GM23338 (cell line): ENCODE measurements at regions not wholly inside any gene's neighbourhood (a gene's known extent, or its start where the extent isn't known, plus 50 kb on each side); places are given as distances from the start of the nearest gene placed in this dataset.

Source experiments
- EZH2 ChIP-seq: fragments of 200-600 bp; sonication (generic); IDR thresholded peaks from one replicate; pipeline ENCODE4 v1.8.0; 2017; ENCODE audit warnings: antibody characterized with exemption, mild to moderate bottlenecking, low read depth; ENCODE audit not compliant: unreplicated experiment
- TF ChIP-seq, protein P1 (sequence below), 2 experiments: fragments of 200-600 bp in 1 of 2; sonication (generic) in 1 of 2; conservative IDR thresholded peaks; 2 replicates each; pipeline versions ENCODE4 v1.5.1 to v1.6.1; 2016 to 2017; ENCODE audit warnings: antibody characterized with exemption in 2 of 2, low read depth in 2 of 2, mild to moderate bottlenecking in 2 of 2, moderate library complexity in 1 of 2
- TF ChIP-seq, protein P2 (sequence below): IDR thresholded peaks from one replicate; pipeline ENCODE4 v1.6.1; 2018; ENCODE audit warnings: antibody characterized with exemption; ENCODE audit not compliant: unreplicated experiment

DNA sequence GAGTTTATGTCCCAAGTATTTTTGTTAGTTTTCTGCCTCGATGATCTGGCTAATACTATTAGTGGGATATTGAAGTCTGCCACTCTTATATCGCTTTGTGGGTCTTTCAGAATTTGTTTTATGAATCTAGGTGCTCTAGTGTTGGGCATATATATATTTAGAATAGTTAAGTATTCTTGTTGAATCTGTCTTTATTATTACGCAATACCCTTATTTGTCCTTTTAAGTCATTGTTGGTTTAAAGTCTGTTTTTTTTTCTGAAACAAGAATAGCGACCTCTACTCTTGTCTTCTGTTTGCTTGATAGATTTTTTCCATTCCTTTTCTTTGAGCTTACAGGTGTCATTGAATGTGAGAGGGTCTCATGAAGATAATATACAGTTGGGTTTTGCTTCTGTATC is 239.0 kb downstream of the ASCL1 start:
- TF ChIP-seq, protein P1, sequence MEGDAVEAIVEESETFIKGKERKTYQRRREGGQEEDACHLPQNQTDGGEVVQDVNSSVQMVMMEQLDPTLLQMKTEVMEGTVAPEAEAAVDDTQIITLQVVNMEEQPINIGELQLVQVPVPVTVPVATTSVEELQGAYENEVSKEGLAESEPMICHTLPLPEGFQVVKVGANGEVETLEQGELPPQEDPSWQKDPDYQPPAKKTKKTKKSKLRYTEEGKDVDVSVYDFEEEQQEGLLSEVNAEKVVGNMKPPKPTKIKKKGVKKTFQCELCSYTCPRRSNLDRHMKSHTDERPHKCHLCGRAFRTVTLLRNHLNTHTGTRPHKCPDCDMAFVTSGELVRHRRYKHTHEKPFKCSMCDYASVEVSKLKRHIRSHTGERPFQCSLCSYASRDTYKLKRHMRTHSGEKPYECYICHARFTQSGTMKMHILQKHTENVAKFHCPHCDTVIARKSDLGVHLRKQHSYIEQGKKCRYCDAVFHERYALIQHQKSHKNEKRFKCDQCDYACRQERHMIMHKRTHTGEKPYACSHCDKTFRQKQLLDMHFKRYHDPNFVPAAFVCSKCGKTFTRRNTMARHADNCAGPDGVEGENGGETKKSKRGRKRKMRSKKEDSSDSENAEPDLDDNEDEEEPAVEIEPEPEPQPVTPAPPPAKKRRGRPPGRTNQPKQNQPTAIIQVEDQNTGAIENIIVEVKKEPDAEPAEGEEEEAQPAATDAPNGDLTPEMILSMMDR (conservative IDR thresholded peaks at IDR 0.05; ENCODE audit: low read depth in 2 of 2), result no peak
- TF ChIP-seq EZH2, result no peak
- TF ChIP-seq, protein P2, sequence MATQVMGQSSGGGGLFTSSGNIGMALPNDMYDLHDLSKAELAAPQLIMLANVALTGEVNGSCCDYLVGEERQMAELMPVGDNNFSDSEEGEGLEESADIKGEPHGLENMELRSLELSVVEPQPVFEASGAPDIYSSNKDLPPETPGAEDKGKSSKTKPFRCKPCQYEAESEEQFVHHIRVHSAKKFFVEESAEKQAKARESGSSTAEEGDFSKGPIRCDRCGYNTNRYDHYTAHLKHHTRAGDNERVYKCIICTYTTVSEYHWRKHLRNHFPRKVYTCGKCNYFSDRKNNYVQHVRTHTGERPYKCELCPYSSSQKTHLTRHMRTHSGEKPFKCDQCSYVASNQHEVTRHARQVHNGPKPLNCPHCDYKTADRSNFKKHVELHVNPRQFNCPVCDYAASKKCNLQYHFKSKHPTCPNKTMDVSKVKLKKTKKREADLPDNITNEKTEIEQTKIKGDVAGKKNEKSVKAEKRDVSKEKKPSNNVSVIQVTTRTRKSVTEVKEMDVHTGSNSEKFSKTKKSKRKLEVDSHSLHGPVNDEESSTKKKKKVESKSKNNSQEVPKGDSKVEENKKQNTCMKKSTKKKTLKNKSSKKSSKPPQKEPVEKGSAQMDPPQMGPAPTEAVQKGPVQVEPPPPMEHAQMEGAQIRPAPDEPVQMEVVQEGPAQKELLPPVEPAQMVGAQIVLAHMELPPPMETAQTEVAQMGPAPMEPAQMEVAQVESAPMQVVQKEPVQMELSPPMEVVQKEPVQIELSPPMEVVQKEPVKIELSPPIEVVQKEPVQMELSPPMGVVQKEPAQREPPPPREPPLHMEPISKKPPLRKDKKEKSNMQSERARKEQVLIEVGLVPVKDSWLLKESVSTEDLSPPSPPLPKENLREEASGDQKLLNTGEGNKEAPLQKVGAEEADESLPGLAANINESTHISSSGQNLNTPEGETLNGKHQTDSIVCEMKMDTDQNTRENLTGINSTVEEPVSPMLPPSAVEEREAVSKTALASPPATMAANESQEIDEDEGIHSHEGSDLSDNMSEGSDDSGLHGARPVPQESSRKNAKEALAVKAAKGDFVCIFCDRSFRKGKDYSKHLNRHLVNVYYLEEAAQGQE, result no peak
